ENCODE measurements at regions not wholly inside any gene's neighbourhood (a gene's known extent, or its start where the extent isn't known, plus 50 kb on each side); places are given as distances from the start of the nearest gene placed in this dataset.

- Histone ChIP-seq H3K18ac (ENCODE audit: low read depth, low read length) (no peak overlapping the region), H3K56ac (ENCODE audit: extremely low read depth, insufficient read depth, low read length) (no peak overlapping the region), H3K4me1 (ENCODE audit: control insufficient read depth, insufficient read depth, low read length) (no peaks in the 10 kb centered on the region), H4K5ac (ENCODE audit: low read depth, low read length) (no peak overlapping the region), H3K36me3 (ENCODE audit: control insufficient read depth, insufficient read depth, low read length) (no peaks in the 10 kb centered on the region), H3K4me2 (ENCODE audit: low read depth, low read length) (no peak overlapping the region), H3K9me1 (ENCODE audit: insufficient read depth, low read length) (no peaks in the 10 kb centered on the region), H2BK5ac (ENCODE audit: low read depth, low read length, poor library complexity, severe bottlenecking) (no peak overlapping the region), H2AK9ac (replicated peaks; ENCODE audit: low read depth, low read length, poor library complexity) (no peak overlapping the region), H4K20me1 (ENCODE audit: insufficient read depth, low read length) (no peaks in the 10 kb centered on the region), H3K27ac (ENCODE audit: insufficient read depth, low read length) (no peak overlapping the region), H2AFZ (replicated peaks; ENCODE audit: low read length, poor library complexity) (no peak overlapping the region), H3K27me3 (ENCODE audit: control insufficient read depth, insufficient read depth, low read length) (no peaks in the 10 kb centered on the region; the same call in 1 of the 2 replicates), H2BK20ac (ENCODE audit: low read depth, low read length) (no peak overlapping the region), H3K9ac (ENCODE audit: low read depth, low read length) (no peak overlapping the region), H2AK5ac (ENCODE audit: low read depth, low read length) (no peak overlapping the region), H3K9me3 (ENCODE audit: control insufficient read depth, insufficient read depth, low read length) (no peaks in the 10 kb centered on the region), H3K14ac (replicated peaks; ENCODE audit: low read depth, low read length) (no peak overlapping the region), H3K79me1 (ENCODE audit: low read depth in 1 of 2, low read length in 2 of 2) (no peaks in the 10 kb centered on the region), H3K4ac (ENCODE audit: low read depth, low read length) (no peak overlapping the region), H2BK120ac (ENCODE audit: low read depth, low read length) (no peak overlapping the region), H4K8ac (ENCODE audit: low read depth in 2 of 2, low read length in 2 of 2) (no peak overlapping the region), H4K91ac (ENCODE audit: insufficient read depth, low read depth, low read length) (no peak overlapping the region), H3K23ac (ENCODE audit: low read depth, low read length) (no peak overlapping the region), H2BK15ac (ENCODE audit: low read depth, low read length) (no peak overlapping the region), H3K4me3 (ENCODE audit: insufficient read depth, low read depth, low read length) (no peak overlapping the region)
- in situ Hi-C loops (cut with MboI; ENCODE audit: low sequenced_read_pairs) (no loop called here), intact Hi-C loops (cut with micrococcal nuclease) (no loop called here), dilution Hi-C loops (cut with HindIII; ENCODE audit: low sequenced_read_pairs, unreplicated experiment) (no loop called here)
- no TSS peak for BruUV-seq (replicated peaks)
- POLR2A ChIA-PET (ENCODE audit: unreplicated experiment): no interaction called here
- no peak for DNase-seq
- TF ChIP-seq NFE2L2 (IDR thresholded peaks at IDR 0.05; ENCODE audit: low read depth, low read length) (no peak), CTCF (conservative IDR thresholded peaks at IDR 0.05; ENCODE audit: low read depth, low read length) (no peak), USF2 (IDR thresholded peaks at IDR 0.05; ENCODE audit: low read depth, low read length) (no peak), FOS (IDR thresholded peaks at IDR 0.05; ENCODE audit: low read depth, low read length) (no peak)
- CTCF ChIA-PET: no interaction called here
- no peak for ATAC-seq (ENCODE audit: low read depth)
Measured at GRCh38 chr2:156756516-156756915, 320.3 kb downstream of the GPD2 start.

Data from IMR-90 (cell line).